IPS DF 19.7 (cell line): ENCODE measurements at regions not wholly inside any gene's neighbourhood (a gene's known extent, or its start where the extent isn't known, plus 50 kb on each side); places are given as distances from the start of the nearest gene placed in this dataset.

Experiments used
- DNase-seq: peaks from one replicate; pipeline ENCODE4 v3.0.0-alpha.2; 2013; ENCODE audit warnings: low read depth, low spot score

DNA sequence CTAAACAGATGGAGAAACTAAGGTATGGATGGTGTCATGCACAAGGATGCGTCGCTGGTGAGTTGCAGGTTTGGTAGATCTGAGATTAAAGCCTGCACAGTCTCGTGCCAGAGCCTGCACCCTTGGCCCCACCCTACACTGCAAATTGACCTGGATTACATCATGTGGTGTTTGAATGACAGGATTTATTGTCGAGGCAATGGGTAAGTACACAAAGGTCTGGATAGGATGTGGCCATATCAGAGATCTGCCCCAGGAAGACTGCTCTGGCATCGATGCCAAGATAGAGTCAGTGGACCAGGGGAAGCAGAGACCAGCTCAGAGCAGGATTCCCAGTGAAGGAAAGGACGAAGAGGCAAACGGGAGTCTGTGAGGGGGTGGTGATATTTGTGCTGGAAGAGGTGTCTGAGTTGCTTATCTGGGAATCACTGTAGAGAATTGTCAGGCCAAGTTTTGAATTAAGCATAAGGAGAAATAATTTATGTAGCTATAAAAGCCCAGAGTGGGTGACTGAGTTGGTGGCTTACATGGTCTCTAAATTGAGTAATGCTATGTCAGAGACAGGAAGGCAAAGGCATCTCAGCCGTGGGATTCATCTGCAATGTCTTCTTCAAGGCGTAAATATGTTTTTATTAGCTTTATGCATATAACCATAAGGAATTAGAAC, 499.6 kb upstream of the B3GAT1 start:
- DNase-seq = no peak

DNA sequence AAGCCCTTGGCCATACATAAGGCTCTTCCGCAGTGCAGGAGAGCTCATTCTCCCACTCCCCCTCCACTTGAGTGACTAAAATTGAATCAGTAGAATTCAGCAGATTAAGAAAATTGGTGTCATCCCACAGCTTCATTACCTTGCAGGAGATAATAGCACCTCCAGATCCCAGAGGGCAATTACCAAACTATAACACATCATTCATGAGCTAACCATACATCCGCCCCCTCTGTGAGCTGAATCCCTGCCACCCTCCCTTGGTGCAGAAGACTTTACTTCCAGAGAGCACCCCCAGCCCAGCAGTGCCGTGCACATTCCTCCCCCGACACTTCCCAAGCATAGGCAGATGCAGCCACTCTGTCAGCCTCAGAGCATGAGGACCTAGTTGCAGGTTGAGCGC, 496.5 kb upstream of the B3GAT1 start:
- no peak for DNase-seq

DNA sequence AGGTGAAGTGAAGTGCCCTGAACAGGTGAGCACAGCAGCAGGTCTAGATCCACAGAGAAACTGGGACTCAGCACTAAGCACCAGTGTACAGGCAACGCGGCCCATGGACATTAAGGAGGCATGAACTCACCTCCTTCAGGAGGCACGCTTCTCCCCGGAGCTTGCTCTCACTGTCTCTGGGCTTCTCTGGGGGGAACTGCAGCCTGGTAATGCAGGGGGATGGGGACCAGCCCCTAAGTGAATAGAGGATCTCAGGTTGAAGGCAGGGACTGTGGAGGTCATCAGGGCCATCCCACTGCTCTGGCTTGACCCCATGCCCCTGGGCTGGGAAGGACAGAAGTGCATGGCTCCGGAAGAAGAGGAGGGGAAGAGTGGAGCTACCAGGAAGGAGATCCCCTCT, 495.6 kb upstream of the B3GAT1 start:
- no peak for DNase-seq

DNA sequence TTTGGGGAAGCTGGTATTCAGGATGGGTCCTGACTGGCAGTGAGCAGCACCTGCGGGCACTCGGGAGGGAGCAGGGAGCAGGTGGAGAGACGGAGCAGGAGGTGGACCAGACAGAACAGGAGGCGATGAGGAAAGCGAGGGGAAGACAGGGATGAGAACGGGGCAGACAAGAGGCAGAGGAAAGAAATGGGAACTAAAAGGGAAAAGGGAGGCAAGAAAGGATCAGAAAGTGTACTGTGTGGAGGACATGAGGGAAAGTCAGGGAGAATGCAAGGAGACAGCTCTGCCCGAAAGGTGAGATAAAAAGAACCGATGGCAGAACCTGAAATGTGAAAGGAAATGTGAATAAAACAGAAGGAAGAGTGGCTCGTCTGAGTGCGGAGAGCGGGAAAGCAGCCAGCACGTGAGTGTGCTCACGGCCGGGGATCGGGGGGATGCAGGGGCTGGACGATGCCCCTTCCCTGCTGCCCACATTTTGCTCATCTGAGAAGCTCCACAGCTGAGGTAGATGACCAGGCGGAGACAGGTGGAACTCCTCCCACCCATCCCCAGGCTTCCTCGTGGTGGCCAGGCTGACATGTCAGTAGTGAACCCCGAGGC, 494.4 kb upstream of the B3GAT1 start:
- DNase-seq = no peak

DNA sequence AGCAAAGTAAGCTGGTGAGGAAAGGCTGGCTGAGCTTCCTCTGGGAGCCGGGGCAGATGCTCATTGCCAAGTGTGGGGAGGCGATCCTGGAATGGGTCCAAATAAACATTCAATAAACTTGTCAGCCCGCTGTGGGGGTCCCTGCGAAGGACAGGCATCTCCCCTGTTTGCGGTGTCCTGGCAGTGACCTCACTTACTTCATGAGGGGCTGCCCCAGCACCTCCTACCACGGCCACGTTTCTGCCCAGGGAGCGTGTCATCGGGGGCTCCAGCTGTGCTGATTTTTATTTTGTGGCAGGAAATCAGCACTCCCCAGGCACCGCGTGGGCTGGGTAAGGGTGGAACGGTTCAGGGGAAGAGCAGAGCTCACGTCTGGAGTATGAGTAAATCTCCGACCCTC, 493.9 kb upstream of the B3GAT1 start:
- no peak for DNase-seq

DNA sequence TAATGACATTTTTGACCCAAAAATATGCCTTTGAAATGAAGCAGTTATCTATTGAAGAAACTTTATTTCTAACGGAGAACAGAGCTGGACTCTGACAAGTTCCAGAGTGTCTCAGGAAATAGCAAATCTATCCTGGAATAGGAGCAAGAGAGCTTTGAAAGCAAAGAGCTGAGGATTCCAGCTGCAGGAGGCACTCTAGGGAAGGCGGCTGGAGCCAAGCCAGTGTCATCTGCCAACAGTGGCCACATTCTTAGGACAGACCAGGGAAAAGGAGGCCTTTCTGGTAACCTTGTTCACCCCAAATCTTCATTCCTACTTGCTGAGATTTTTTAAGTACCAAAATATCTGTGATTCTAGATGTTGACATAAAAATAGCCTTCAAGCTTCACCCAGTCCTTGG, 493.5 kb upstream of the B3GAT1 start:
- DNase-seq = no peak

DNA sequence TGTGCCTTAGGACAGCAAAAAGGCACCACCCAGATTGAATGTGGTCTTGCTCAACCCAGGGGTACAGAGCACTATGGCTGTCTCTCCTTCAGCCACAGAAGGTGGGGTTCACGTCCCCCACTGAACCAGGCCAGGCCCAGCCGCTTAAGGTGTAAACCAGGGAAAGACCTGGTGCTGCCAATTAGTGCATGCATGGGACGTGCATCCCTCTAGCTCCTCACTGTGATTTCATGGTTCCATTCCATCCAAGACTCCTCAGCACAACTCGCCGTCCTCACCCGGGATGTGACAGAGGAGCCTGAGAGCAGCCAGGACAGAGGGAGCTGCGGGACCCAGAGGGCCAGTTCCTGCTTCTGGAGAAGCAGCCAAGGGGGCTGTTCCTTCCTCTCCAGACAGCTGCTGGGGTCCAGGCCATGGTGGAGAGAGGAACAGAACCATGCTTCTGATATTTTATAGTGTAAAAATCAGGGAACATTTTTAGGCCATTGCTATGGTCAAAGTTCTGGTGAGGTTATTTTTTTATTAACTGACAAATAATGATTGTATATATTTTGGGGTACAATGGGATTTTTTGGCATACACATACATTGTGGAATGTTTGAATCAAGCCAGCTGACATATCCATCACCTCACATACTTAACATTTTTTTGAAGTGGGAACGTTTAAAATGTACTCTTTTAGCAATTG, 492.2 kb upstream of the B3GAT1 start:
- no peak for DNase-seq

DNA sequence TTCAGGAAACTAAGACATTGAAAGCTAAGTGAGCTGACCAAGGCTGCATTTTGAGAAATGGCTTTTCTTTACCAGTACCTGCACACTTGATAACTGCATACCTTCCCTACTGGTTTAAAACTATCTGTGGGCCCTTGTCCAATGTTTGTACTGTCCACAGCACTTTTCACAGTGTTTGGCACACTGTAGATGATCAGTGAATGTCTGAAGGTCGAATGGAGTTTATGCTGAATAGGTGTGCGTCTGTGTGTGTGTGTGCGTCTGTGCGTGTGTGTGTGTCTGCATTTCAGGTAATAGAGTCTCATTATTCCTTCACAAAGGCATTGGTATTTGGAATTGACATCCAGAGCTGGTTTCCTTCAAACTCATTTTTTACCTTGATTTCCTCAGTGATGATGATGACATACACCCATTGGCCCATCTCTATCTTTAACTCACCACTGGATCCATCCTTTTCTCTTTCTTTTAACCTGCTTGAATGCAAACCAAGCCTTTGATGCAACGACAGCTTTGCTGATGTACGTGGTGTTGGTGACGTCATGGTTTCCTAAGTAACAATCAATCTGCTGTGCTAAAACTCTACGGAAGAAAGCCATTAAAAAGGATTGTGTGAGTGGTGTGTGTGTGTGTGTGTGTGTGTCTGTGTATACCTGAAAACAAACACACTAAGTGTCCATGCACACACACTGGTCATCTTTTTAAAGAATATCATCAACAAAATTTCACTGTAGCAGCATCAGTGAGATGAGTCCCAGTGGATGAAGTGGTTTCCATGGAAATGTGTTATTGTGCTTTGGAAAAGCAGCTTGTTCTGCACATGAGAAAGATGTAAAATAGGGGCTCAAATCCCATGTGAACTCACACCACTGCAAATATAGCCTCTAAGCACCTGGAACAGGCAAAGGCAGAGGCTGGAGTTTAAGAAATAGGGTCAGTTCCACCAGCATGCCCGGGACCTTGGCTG, 490.2 kb upstream of the B3GAT1 start:
- no peak for DNase-seq

DNA sequence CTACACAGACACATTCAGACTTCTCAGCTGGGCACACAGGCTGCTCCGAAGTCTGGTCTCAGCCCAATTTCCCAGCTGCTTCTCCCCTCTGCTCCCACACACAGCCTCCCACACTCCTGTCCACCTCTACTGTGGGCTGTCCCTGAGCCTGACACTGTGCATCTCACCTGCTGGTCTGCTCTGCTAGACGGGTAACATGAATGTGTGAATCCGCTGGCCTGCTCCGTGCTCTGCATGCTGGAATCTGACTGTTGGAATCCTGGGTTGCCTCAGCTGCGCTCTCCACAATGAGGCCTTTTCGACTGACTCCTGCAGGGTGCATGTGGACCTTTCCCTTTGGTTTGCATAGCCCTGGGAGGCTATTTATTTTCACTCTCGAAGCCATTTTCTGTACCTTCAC, 489.5 kb upstream of the B3GAT1 start:
- no peak for DNase-seq

DNA sequence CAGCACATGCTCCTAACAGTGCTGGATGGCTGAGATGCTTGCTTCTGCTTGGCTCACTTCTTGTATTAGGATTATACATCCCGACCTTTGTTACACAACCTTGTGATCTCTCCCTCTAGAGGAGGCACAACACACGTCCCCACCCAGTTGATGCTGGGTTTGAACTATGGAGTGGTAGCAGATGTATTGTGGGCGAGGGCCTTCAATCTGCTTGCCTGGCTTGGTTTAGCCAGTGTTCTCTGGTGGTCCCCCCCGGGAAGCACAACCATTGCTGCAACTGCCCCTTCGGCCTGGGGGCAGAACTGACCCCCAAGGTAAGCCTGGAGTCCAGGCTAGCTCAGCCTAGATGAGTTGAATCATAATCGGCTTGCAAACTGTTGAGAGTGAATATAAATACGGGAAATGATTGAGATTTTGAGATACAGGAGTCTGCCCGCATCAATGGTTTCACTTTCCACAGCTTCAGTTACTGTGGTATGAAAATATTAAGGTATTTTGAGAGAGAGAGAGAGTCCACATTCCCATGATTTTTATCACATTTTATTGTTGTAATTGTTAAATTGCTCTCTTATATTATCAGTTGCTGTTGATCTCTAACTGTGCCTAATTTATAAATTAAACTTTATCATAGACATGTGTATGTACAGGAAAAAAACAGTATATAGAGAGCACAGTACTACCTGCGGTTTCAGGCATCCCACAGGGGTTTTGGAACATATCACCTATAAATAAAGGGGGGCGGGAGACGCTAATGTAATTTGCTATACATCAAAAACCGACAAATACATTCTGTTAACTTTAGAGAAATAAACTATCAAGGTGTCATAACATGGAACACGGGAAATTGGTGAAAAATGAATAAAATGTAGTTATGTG, 482.0 kb upstream of the B3GAT1 start:
- DNase-seq = no peak

DNA sequence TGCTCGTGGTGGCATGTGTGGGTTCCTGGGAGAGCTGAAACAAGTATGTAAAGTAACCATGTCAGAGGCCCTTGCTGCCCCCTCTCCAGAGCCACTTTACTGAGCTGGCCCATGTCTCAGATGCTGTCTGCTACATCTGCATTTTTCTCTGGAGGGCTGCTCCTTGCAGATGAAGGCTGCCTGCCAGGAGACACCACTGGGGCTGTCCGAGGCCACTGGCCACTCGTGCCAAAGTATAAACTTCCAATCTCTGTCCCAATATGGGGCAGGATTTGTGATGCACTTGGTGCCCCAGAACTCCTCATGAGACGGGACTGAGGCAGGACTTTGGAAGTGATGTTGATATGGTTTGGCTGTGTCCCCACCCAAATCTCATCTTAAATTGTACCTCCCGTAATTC, 478.4 kb upstream of the B3GAT1 start:
- no peak for DNase-seq

DNA sequence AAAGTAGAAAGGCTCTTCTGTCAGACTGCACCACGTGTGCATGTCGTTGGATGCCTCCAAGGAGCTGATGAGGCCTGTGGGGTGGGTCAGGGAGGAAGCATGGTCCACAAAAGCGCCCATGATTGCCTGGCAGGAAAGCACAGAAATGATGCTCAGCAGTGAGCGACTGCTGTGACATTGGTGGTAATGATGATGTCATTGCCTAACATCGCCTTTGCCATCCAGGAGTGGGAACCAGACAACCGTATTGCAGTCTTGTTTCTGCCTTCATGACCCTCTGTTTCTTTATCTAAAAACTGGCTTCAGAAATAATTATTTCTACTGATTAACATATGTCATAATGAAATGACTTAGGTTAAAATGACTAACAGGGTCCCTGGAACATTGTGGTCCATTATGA, 477.8 kb upstream of the B3GAT1 start:
- no peak for DNase-seq

DNA sequence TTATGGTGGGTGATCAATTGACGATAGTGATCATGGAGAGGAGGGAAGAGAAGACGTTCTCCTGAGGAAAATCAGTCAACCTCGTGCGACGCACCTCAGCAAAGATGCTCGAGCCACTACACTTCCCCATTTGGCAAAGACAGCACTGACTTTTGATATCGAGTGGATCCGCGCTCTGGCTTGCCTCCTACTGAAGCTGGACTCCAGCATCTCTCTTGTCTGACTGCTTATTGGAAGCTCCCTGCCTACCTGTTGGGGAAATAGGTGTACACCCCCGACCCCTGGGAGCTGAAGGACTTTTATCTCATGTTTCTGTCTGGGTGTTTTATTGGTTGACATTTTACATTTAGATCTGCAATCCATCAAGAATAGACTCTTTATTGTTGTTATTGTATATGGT, 476.8 kb upstream of the B3GAT1 start:
- no peak for DNase-seq

DNA sequence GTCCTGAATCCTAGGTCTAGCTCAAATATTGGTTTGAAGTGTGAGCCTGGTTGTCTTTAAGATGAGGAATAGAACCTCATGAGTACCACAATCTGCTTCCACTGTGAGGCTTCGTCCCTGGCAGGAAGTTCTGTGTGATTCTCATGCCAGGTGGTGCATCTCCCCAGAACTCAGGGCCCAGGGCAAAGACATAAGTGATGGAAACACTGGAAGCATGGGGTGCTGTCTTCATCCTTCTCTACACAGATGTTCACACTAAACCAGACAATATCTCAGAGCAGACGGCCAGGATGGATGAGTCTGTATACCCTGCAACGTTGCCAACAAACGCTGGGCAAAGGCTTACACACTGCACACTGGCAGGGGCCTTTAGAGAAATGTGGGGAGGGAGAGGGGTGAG, 475.9 kb upstream of the B3GAT1 start:
- no peak for DNase-seq

DNA sequence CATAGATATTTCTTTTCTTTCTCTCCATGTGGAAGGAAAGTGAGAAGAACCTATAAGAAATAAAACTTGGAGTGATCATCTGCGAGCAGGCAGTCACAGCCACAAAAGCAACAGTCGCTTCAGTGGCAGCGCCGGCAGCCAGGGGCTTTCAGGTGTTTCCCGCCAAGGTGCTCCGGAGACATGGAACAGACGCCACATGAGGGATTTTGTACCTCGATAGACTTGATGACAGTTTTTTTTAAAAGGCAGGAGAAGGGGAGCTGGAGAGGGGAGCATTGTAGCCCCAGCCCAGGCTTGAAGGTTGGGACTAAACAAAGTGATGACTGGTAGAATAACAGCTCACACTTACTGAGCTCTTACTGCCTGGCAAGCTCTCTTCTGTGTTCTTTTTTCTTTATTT, 471.4 kb upstream of the B3GAT1 start:
- DNase-seq = no peak

DNA sequence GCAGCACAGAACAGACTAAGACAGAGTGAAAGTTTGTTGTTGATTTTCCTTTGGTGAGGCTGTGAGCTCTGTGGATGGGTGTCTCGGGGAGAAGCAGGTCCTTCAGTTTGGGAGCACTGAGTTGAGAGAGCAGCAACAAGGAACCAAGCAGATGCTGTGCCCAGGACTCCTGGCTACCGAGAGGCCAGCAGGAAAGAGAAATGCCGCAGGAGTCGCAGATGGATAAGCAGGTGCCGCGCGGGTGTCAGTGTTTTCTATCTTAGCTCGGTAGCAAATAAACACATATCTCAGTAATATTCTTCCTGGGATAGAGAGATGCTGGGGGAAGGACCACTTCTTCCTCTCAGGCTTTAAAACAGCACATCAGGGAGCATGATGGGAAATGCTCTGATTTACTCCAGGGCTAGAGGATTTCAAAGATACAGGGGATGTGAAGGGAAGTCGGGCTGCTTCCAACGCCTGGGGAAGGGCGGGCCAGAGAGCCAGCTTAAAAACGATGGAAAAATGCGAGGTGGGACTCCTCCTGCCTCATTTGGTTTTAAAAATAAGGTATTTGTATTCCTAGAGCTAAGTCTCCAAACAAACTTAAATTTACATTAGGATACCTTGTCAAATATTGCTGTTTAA, 470.7 kb upstream of the B3GAT1 start:
- DNase-seq = no peak

DNA sequence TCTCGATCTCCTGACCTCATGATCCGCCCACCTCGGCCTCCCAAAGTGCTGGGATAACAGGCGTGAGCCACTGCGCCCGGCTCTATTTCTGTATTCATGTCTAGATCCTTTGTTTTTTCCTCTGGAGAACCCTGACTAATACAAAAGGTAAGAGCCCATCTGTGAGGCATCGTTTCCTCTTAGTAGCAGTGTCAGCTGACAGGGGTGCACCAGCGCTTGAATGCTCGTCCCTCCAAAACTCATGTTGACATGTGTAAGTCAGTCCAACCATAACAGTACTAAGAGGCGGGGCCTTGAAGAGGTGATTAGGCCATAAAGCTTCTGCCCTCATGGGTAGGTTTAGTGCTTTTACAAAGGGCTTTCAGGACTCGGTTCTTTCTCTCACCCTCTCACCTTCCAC, 470.1 kb upstream of the B3GAT1 start:
- DNase-seq = no peak

DNA sequence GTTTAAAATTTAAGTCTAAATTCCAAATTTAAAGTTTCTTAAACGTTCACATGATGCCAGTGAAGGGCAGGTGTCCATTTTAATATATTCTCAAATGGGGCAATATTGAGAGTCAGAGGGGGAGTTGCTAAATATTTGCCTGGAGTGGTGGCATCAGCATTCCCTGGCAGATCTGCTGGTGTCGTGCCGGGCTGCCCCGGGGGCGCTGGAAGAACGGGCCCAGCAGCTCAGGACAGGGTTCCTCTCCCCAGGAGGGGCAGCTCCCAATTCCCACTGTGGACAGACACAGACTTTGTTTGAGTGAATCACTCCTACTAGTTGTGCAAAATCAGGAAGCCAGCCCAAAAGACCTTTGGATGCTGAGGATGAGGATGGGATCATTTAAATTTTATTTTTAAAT, 468.7 kb upstream of the B3GAT1 start:
- DNase-seq = no peak

DNA sequence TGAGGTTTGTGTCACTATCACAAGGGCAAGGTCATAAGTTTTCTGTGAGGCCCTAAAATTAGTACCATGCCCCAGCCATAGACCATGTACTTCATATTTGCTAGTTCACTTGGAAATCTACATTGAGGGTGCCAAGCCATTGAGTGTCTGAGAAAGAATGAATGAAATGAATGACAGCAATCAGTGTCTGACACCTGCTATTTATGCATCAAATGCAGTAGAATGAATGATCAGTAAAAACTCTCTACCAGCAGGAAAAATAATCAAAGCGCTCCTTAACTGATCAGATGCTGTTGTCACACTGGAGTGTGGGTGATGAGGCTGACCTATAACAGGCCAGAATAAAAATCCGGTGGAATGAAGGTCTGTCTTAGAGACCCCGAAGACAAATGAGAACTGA, 467.9 kb upstream of the B3GAT1 start:
- DNase-seq = no peak

DNA sequence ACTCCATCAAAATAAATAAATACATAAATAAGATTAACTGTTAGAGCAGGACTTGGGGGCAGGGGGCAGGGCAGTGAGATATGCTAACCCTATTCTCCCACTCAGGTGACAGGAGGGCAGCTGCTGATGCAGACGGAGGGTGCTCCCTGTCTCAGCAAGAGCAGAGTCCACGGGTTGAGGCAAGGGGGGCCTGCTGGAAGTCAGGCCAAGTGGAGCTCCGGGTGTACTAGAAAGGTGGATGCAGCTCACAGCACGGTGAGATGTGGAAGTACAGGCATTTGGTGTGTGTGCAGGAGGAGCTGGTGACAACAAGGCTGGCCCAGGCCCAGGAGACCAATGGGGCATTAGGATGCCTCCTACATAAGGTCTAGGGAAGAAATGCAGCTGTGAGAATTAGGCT, 467.3 kb upstream of the B3GAT1 start:
- DNase-seq = no peak

DNA sequence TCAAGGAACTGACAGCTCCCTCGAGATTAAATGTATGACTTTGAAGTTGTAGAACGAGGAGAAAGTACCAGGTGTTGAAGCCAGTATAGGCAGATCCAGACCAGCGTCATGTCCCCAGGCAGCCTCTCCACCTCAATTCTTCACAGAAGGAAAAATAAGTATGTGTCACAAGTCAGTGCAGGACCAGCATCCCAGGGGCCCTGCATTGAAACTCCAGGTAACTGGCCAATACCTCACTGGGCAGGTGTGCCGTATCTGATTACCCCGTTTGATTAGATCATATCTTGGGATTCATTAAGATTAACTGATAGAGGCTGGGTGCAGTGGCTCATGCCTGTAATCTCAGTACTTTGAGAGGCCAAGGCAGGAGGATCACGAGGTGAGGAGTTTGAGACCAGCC, 466.7 kb upstream of the B3GAT1 start:
- DNase-seq = no peak
